ENCODE measurements at regions not wholly inside any gene's neighbourhood (a gene's known extent, or its start where the extent isn't known, plus 50 kb on each side); places are given as distances from the start of the nearest gene placed in this dataset.
"Not testable (repeated sequence)": the region's sequence is repeated elsewhere in the genome, so short reads cannot be mapped to it uniquely, and the experiment has no call there.

- DNase-seq (ENCODE audit: low spot score); FAIRE-seq: not testable (repeated sequence)
Observed at GRCh38 chr1:16794609-16795008, 54.3 kb downstream of the RNU1-4 start.

DNA sequence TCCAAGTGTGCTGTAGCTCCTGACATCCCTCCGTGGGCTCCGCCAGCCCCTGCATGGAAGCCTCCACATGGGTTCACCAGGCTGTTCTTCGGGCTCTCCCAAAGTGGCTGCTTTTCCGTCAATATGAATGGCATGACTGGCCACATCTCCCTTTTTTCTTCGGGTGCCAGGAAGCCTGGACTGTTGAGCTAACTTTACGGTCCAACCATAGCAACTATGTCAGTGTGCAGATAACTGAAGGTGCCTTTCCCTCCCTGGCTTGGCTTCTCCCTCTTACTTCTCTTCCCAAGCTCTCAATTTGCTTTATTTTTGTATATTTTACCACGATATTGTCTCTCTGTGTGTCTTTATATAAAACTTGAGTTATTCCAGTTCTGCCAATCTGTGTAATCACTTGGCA, 54.8 kb downstream of the RNU1-4 start:
- FAIRE-seq; DNase-seq (ENCODE audit: low spot score): not testable (repeated sequence)

GRCh38 chr1:16796179-16796578, 55.9 kb downstream of the RNU1-4 start:
- not testable (repeated sequence) for DNase-seq (ENCODE audit: low spot score)

DNA sequence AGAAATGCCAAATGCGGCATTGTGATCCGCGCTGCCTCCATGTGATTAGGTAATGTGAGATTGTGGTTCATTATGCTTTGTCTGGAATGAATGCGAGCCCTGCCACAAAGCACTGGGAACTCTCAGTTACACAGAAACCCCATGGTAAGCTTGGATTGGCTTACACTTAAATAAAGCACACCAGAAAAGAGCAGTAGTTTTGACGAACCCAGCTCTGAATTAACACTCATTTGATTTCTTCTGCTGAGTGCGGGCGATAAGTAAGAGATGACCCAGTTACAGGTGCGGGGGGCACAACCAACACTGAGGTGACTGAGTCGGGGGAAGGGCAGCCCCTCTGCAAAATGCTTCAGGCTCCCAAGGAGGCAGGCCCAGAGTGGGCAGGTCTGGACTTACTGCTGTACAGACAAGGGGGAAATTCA, 56.3 kb downstream of the RNU1-4 start:
- not testable (repeated sequence) for FAIRE-seq
- DNase-seq (ENCODE audit: low spot score): peak; percentile 7

More at GRCh38 chr1:16796179-16796578, 55.9 kb downstream of the RNU1-4 start:
- FAIRE-seq: not testable (repeated sequence)

DNA sequence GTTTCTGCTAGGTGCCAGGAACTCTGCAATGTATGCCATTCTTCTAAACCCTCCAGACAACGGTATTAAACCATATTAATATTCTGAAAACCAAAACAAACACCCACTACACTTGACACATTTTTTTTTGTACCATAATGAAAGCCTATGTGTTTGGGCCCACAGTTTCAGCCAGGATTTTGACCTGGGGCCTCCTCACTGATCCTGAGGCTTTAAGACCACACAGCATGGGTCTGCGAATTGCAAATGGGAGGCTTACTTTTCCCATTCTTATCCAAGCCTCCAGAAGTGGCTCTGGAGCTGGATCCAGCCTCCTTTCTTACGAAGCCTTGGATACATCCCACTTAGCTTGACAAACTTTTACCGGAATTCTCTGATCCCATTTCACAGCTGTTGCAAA, 56.7 kb downstream of the RNU1-4 start:
- not testable (repeated sequence) for FAIRE-seq; DNase-seq (ENCODE audit: low spot score)

GRCh38 chr1:16798050-16798449, 57.7 kb downstream of the RNU1-4 start:
- FAIRE-seq; DNase-seq (ENCODE audit: low spot score): not testable (repeated sequence)
